HepG2 (cell line): ENCODE measurements at regions not wholly inside any gene's neighbourhood (a gene's known extent, or its start where the extent isn't known, plus 50 kb on each side); places are given as distances from the start of the nearest gene placed in this dataset.

Experiments
- ATAC-seq: fragments of 200-7000 bp; cut with Tn5 transposase; 3 replicates; pipeline ENCODE4 v1.9.1; 2020; ENCODE audit warnings: mild to moderate bottlenecking, moderate library complexity
- BruUV-seq: library from RNA; stranded (reverse); fragments of 400-500 nt; replicated peaks from 2 replicates; lab custom pipeline; 2021; lab: Mats Ljungman, UMichigan
- CTCF ChIA-PET: fragments of 300-600 bp; formaldehyde crosslinking; extraction: SDS; loops from one replicate; lab custom pipeline; 2021; ENCODE audit warnings: low total read pairs, inconsistent platforms, low intra/inter-chr PET ratio; lab: Yijun Ruan, JAX
- POLR2A ChIA-PET: fragments of 350-600 bp; sonication (Branson Sonifier 250); formaldehyde crosslinking; loops from one replicate; lab custom pipeline; 2020; ENCODE audit warnings: antibody characterized with exemption, inconsistent platforms; lab: Yijun Ruan, JAX
- DNase-seq: peaks from one replicate; pipeline ENCODE4 v3.0.0-alpha.2; 2015; ENCODE audit warnings: low spot score
- FAIRE-seq: peaks from 3 replicates; lab custom pipeline; 2011; peaks lifted over from hg19 to GRCh38; lab: Jason Lieb, UNC
- H2AFZ ChIP-seq: one replicate; pipeline ENCODE4 v1.6.1; 2011; ENCODE audit warnings: low read length, inconsistent platforms
- H3K27ac ChIP-seq: fragments of 300-600 bp; 3 replicates; pipeline ENCODE4 v1.8.0; 2011; ENCODE audit warnings: mixed run types, mild to moderate bottlenecking, mixed read lengths, low read length, inconsistent platforms; ENCODE audit not compliant: insufficient read depth; ENCODE audit errors: extremely low read length
- H3K27me3 ChIP-seq, 2 experiments: fragments of 200-600 bp in 1 of 2; 2 replicates in 1 of 2; 3 replicates in 1 of 2; pipeline versions ENCODE4 v1.6.0 to v1.8.0; 2011; ENCODE audit warnings: low read length in 2 of 2, mild to moderate bottlenecking in 2 of 2, moderate library complexity in 2 of 2, inconsistent platforms in 1 of 2; ENCODE audit not compliant: insufficient read depth in 2 of 2, control insufficient read depth in 1 of 2
- H3K36me3 ChIP-seq, 2 experiments: fragments of 200-600 bp in 1 of 2; replicated peaks in 1 of 2; 2 replicates in 1 of 2; 3 replicates in 1 of 2; pipeline versions ENCODE4 v1.5.1 to v1.8.0; 2011; ENCODE audit warnings: low read length in 2 of 2, inconsistent platforms in 1 of 2; ENCODE audit not compliant: insufficient read depth in 2 of 2, control insufficient read depth in 1 of 2
- H3K4me1 ChIP-seq: 2 replicates; pipeline ENCODE4 v1.5.1; 2012; ENCODE audit warnings: low read length, inconsistent platforms; ENCODE audit not compliant: insufficient read depth
- H3K4me2 ChIP-seq: 2 replicates; pipeline ENCODE4 v1.6.0; 2011; ENCODE audit warnings: low read depth, low read length, inconsistent platforms
- H3K4me3 ChIP-seq, 3 experiments: fragments of 200-600 bp in 1 of 3; sonication (generic), shearing (Covaris generic) in 1 of 3; replicated peaks in 1 of 3; 2 replicates each; pipeline ENCODE4 v1.5.1; 2011 to 2016; ENCODE audit warnings: low read length in 3 of 3, inconsistent platforms in 2 of 3, low read depth in 2 of 3, mild to moderate bottlenecking in 2 of 3, control low read depth in 1 of 3, mixed read lengths in 1 of 3; ENCODE audit not compliant: insufficient read depth in 1 of 3
- H3K79me2 ChIP-seq: one replicate; pipeline ENCODE4 v1.6.1; 2011; ENCODE audit warnings: low read length, inconsistent platforms; ENCODE audit not compliant: insufficient read depth
- H3K9ac ChIP-seq: 2 replicates; pipeline ENCODE4 v1.6.0; 2011; ENCODE audit warnings: mild to moderate bottlenecking, low read depth, low read length, inconsistent platforms; ENCODE audit not compliant: insufficient read depth
- H3K9me3 ChIP-seq: 2 replicates; pipeline ENCODE4 v1.5.1; 2012; ENCODE audit warnings: mild to moderate bottlenecking, low read length
- H4K20me1 ChIP-seq: 2 replicates; pipeline ENCODE4 v1.6.0; 2011; ENCODE audit warnings: inconsistent platforms, mild to moderate bottlenecking, low read length, moderate library complexity; ENCODE audit not compliant: insufficient read depth
- BRD4 ChIP-seq: sonication (generic); formaldehyde crosslinking; IDR thresholded peaks from 2 replicates; pipeline ENCODE4 v1.4.0; 2020; ENCODE audit warnings: missing genetic modification reagents
- KAT8 ChIP-seq: IDR thresholded peaks from 2 replicates; pipeline ENCODE4 v1.6.1; 2016; ENCODE audit warnings: missing genetic modification reagents, missing compliant biosample characterization
- POLR2A ChIP-seq, 2 experiments: IDR thresholded peaks; 2 replicates each; pipeline ENCODE4 v1.6.1; 2011; ENCODE audit warnings: low read depth in 2 of 2, low read length in 2 of 2, mild to moderate bottlenecking in 1 of 2, moderate library complexity in 1 of 2; ENCODE audit not compliant: insufficient read depth in 1 of 2
- REPIN1 ChIP-seq: sonication (generic); formaldehyde crosslinking; IDR thresholded peaks from 2 replicates; pipeline ENCODE4 v1.8.0; 2022; ENCODE audit warnings: missing genetic modification reagents, low read depth, mild to moderate bottlenecking, borderline replicate concordance
- ZFP90 ChIP-seq: sonication (generic); formaldehyde crosslinking; IDR thresholded peaks from 2 replicates; pipeline ENCODE4 v1.8.0; 2022; ENCODE audit warnings: missing genetic modification reagents, mild to moderate bottlenecking, inconsistent platforms, borderline replicate concordance
- ZNF33B ChIP-seq: sonication (generic); formaldehyde crosslinking; IDR thresholded peaks from 2 replicates; pipeline ENCODE4 v1.5.1; 2020; ENCODE audit warnings: mild to moderate bottlenecking, missing genetic modification reagents
- WGBS: methylation state at CpG from one replicate; pipeline ENCODE4 v1.1.6; 2017; ENCODE audit warnings: low lambda C conversion rate; 5-methylcytosine and 5-hydroxymethylcytosine counted together
- in situ Hi-C: cut with HindIII; loops from 2 replicates; pipeline ENCODE4 v1.10.0; 2017; ENCODE audit warnings: low pct_unique_long_range_greater_than_20kb; ENCODE audit not compliant: extremely low pct_ligation_motif_present
- intact Hi-C: fragments of 100-400 bp; cut with micrococcal nuclease; formaldehyde crosslinking; loops from one replicate; pipeline ENCODE4 v1.10.0; 2022; ENCODE audit not compliant: unreplicated experiment
- TF ChIP-seq, protein P1 (sequence below), 2 experiments: IDR thresholded peaks; 2 replicates each; pipeline ENCODE4 v1.6.1; 2011 to 2012; ENCODE audit warnings: low read length in 2 of 2, borderline replicate concordance in 1 of 2, low read depth in 1 of 2, mild to moderate bottlenecking in 1 of 2, moderate library complexity in 1 of 2
- TF ChIP-seq, protein P2 (sequence below): sonication (generic); formaldehyde crosslinking; IDR thresholded peaks from 2 replicates; pipeline ENCODE4 v1.5.0; 2020; ENCODE audit warnings: mild to moderate bottlenecking, missing genetic modification reagents, borderline replicate concordance
- TF ChIP-seq, protein P3 (sequence below): sonication (generic); formaldehyde crosslinking; IDR thresholded peaks from 2 replicates; pipeline ENCODE4 v1.9.0; 2022; ENCODE audit warnings: missing genetic modification reagents, mild to moderate bottlenecking, borderline replicate concordance

DNA sequence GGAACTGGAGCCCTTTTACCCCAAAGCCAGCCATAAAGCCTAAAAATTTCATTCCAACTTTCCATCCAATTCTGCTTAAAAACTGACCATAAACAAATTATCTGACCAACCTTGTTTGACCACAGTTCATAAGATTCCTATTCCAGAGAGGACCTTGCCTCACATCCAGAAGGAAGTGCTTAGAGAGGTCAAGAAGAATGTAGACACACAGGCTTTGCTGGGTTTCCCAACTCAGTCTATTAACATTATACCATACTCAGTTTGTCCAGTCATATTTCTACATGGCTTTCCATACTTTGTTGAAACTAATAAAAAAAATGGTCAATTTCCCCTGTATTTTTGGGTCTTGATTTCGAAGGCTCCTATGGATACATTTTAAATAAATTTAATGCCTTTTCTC lies 1522.5 kb downstream of the ARAP2 start:
- TF ChIP-seq REPIN1 (CRISPR knock-in tag): no peak
- TF ChIP-seq ZFP90 (CRISPR knock-in tag): no peak
- TF ChIP-seq, all 625 proteins: peak for 0
- H2AFZ ChIP-seq: no peak overlapping the region
- BruUV-seq: no TSS peak
- no peak for ATAC-seq
- no peak for DNase-seq
- no peak overlapping the region for H3K27ac ChIP-seq
- no peak for FAIRE-seq
- intact Hi-C loops: loop anchor here (10.0 kb wide), 1 partner anchor 1337 kb away; no protein-coding TSS in a partner anchor
- ChIA-PET CTCF (no interaction called here), POLR2A (no interaction called here)
- no peaks in the 10 kb centered on the region for H3K36me3 ChIP-seq
- H3K4me3 ChIP-seq: no peak overlapping the region
- in situ Hi-C loops: no loop called here
- WGBS: 0% methylated on average over 1 of the region's 1 CpG
- H4K20me1 ChIP-seq: no peaks in the 10 kb centered on the region
- no peaks in the 10 kb centered on the region for H3K9me3 ChIP-seq
- no peaks in the 10 kb centered on the region for H3K79me2 ChIP-seq
- H3K27me3 ChIP-seq: no peaks in the 10 kb centered on the region
- H3K4me1 ChIP-seq: no peaks in the 10 kb centered on the region
- H3K4me2 ChIP-seq: no peak overlapping the region
- no peak overlapping the region for H3K9ac ChIP-seq

DNA sequence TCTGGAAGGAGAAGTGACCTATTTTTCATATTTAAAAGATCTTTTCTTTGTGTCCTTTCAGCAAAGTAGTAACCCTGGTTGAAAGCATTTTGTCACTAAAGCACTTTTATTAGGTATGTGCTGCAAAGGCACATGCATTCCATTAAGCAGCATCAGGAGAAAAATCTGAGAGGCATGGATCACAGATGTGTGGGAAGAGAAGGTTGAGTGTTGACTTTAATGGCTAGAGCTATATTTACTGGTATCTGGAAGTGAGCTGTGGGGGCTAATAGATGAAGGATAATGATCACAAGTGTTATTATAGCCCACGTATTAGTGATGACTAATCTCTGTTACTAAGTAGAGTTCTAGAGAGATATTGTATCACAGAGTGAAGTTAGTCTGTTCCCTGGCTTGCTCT lies 1520.7 kb downstream of the ARAP2 start:
- no peak overlapping the region for H3K27ac ChIP-seq
- H3K4me3 ChIP-seq: no peak overlapping the region
- no peak overlapping the region for H3K4me2 ChIP-seq
- in situ Hi-C loops (no loop called here), intact Hi-C loops (loop anchor here (10.0 kb wide), 1 partner anchor 1339 kb away; no protein-coding TSS in a partner anchor)
- no peaks in the 10 kb centered on the region for H3K79me2 ChIP-seq
- H3K36me3 ChIP-seq: no peaks in the 10 kb centered on the region
- CTCF ChIA-PET: no interaction called here
- no TSS peak for BruUV-seq
- H3K9ac ChIP-seq: no peak overlapping the region
- H4K20me1 ChIP-seq: no peaks in the 10 kb centered on the region
- no peak overlapping the region for H2AFZ ChIP-seq
- H3K27me3 ChIP-seq: no peaks in the 10 kb centered on the region
- POLR2A ChIA-PET: no interaction called here
- 0% methylated on average over 1 of the region's 1 CpG for WGBS
- FAIRE-seq: no peak
- H3K4me1 ChIP-seq: no peaks in the 10 kb centered on the region
- no peaks in the 10 kb centered on the region for H3K9me3 ChIP-seq
- no peak for ATAC-seq
- no peak for DNase-seq
- TF ChIP-seq POLR2A (IDR thresholded peaks at IDR 0.05; ENCODE audit: insufficient read depth in 1 of 2, low read depth in 2 of 2, low read length in 2 of 2) (no peak), KAT8 (CRISPR knock-in tag) (no peak), ZNF33B (CRISPR knock-in tag) (no peak), BRD4 (CRISPR knock-in tag) (no peak)
- TF ChIP-seq, protein P1, sequence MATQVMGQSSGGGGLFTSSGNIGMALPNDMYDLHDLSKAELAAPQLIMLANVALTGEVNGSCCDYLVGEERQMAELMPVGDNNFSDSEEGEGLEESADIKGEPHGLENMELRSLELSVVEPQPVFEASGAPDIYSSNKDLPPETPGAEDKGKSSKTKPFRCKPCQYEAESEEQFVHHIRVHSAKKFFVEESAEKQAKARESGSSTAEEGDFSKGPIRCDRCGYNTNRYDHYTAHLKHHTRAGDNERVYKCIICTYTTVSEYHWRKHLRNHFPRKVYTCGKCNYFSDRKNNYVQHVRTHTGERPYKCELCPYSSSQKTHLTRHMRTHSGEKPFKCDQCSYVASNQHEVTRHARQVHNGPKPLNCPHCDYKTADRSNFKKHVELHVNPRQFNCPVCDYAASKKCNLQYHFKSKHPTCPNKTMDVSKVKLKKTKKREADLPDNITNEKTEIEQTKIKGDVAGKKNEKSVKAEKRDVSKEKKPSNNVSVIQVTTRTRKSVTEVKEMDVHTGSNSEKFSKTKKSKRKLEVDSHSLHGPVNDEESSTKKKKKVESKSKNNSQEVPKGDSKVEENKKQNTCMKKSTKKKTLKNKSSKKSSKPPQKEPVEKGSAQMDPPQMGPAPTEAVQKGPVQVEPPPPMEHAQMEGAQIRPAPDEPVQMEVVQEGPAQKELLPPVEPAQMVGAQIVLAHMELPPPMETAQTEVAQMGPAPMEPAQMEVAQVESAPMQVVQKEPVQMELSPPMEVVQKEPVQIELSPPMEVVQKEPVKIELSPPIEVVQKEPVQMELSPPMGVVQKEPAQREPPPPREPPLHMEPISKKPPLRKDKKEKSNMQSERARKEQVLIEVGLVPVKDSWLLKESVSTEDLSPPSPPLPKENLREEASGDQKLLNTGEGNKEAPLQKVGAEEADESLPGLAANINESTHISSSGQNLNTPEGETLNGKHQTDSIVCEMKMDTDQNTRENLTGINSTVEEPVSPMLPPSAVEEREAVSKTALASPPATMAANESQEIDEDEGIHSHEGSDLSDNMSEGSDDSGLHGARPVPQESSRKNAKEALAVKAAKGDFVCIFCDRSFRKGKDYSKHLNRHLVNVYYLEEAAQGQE (IDR thresholded peaks at IDR 0.05; ENCODE audit: borderline replicate concordance in 1 of 2, low read depth in 1 of 2, low read length in 2 of 2): no peak
- TF ChIP-seq, protein P2, sequence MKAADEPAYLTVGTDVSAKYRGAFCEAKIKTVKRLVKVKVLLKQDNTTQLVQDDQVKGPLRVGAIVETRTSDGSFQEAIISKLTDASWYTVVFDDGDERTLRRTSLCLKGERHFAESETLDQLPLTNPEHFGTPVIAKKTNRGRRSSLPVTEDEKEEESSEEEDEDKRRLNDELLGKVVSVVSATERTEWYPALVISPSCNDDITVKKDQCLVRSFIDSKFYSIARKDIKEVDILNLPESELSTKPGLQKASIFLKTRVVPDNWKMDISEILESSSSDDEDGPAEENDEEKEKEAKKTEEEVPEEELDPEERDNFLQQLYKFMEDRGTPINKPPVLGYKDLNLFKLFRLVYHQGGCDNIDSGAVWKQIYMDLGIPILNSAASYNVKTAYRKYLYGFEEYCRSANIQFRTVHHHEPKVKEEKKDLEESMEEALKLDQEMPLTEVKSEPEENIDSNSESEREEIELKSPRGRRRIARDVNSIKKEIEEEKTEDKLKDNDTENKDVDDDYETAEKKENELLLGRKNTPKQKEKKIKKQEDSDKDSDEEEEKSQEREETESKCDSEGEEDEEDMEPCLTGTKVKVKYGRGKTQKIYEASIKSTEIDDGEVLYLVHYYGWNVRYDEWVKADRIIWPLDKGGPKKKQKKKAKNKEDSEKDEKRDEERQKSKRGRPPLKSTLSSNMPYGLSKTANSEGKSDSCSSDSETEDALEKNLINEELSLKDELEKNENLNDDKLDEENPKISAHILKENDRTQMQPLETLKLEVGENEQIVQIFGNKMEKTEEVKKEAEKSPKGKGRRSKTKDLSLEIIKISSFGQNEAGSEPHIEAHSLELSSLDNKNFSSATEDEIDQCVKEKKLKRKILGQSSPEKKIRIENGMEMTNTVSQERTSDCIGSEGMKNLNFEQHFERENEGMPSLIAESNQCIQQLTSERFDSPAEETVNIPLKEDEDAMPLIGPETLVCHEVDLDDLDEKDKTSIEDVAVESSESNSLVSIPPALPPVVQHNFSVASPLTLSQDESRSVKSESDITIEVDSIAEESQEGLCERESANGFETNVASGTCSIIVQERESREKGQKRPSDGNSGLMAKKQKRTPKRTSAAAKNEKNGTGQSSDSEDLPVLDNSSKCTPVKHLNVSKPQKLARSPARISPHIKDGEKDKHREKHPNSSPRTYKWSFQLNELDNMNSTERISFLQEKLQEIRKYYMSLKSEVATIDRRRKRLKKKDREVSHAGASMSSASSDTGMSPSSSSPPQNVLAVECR (CRISPR knock-in tag): no peak
- TF ChIP-seq, protein P3, sequence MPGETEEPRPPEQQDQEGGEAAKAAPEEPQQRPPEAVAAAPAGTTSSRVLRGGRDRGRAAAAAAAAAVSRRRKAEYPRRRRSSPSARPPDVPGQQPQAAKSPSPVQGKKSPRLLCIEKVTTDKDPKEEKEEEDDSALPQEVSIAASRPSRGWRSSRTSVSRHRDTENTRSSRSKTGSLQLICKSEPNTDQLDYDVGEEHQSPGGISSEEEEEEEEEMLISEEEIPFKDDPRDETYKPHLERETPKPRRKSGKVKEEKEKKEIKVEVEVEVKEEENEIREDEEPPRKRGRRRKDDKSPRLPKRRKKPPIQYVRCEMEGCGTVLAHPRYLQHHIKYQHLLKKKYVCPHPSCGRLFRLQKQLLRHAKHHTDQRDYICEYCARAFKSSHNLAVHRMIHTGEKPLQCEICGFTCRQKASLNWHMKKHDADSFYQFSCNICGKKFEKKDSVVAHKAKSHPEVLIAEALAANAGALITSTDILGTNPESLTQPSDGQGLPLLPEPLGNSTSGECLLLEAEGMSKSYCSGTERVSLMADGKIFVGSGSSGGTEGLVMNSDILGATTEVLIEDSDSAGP (CRISPR knock-in tag): no peak
